NB4 (cell line): ENCODE measurements at regions not wholly inside any gene's neighbourhood (a gene's known extent, or its start where the extent isn't known, plus 50 kb on each side); places are given as distances from the start of the nearest gene placed in this dataset.

Experiments
- POLR2A ChIP-seq: IDR thresholded peaks from 2 replicates; pipeline ENCODE4 v1.6.1; 2011; ENCODE audit warnings: mild to moderate bottlenecking; ENCODE audit not compliant: insufficient read length; ENCODE audit errors: extremely low read depth
- TF ChIP-seq, protein P1 (sequence below): IDR thresholded peaks from one replicate; pipeline ENCODE4 v1.5.1; 2012; ENCODE audit warnings: low read depth, low read length

DNA sequence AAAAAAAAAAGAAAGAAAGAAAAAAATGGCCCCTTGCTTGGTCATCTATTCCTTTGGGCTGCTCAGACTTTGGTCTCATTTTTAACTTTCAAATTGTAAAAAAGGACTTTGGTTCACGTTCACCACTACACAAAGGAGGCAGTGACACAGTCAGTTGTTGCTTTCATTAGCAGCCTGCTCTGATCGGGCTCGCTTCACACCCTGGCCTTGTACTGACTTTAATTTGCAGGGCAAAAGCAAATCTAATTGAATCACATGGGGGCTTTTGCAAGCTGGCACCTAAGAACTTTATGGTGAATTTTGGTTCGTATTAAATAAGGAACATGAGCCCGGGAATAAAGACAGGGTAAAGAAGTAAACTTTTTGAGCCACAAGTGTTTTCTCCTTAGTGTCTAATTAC, 103.6 kb upstream of the CDH11 start:
- TF ChIP-seq, protein P1, sequence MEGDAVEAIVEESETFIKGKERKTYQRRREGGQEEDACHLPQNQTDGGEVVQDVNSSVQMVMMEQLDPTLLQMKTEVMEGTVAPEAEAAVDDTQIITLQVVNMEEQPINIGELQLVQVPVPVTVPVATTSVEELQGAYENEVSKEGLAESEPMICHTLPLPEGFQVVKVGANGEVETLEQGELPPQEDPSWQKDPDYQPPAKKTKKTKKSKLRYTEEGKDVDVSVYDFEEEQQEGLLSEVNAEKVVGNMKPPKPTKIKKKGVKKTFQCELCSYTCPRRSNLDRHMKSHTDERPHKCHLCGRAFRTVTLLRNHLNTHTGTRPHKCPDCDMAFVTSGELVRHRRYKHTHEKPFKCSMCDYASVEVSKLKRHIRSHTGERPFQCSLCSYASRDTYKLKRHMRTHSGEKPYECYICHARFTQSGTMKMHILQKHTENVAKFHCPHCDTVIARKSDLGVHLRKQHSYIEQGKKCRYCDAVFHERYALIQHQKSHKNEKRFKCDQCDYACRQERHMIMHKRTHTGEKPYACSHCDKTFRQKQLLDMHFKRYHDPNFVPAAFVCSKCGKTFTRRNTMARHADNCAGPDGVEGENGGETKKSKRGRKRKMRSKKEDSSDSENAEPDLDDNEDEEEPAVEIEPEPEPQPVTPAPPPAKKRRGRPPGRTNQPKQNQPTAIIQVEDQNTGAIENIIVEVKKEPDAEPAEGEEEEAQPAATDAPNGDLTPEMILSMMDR: no peak
- no peak for TF ChIP-seq POLR2A
